NT2/D1 (cell line): ENCODE measurements at regions not wholly inside any gene's neighbourhood (a gene's known extent, or its start where the extent isn't known, plus 50 kb on each side); places are given as distances from the start of the nearest gene placed in this dataset.

Experiments used
- DNase-seq: peaks from one replicate; pipeline ENCODE4 v3.0.0-alpha.2; 2011; ENCODE audit warnings: low read depth, low spot score
- H3K27me3 ChIP-seq: 2 replicates; pipeline ENCODE4 v1.6.0; 2011; ENCODE audit warnings: mild to moderate bottlenecking; ENCODE audit not compliant: insufficient read length, insufficient read depth
- H3K36me3 ChIP-seq: 2 replicates; pipeline ENCODE4 v1.6.1; 2011; ENCODE audit warnings: mild to moderate bottlenecking, low read length, mixed read lengths; ENCODE audit not compliant: insufficient read depth, insufficient read length
- H3K4me1 ChIP-seq: 2 replicates; pipeline ENCODE4 v1.5.1; 2011; ENCODE audit not compliant: insufficient read depth, insufficient read length
- H3K4me3 ChIP-seq: 2 replicates; pipeline ENCODE4 v1.5.1; 2011; ENCODE audit warnings: low read depth; ENCODE audit not compliant: insufficient read length
- H3K9ac ChIP-seq: 2 replicates; pipeline ENCODE4 v1.6.0; 2011; ENCODE audit warnings: low read depth; ENCODE audit not compliant: insufficient read length
- H3K9me3 ChIP-seq: 2 replicates; pipeline ENCODE4 v1.5.1; 2011; ENCODE audit warnings: mild to moderate bottlenecking, low read length; ENCODE audit not compliant: insufficient read depth
- SUZ12 ChIP-seq: IDR thresholded peaks from 2 replicates; pipeline ENCODE4 v1.6.1; 2011; ENCODE audit not compliant: insufficient read length, insufficient read depth; ENCODE audit errors: extremely low read depth
- YY1 ChIP-seq: IDR thresholded peaks from 2 replicates; pipeline ENCODE4 v1.6.1; 2011; ENCODE audit not compliant: insufficient read length, insufficient read depth
- ZNF274 ChIP-seq: IDR thresholded peaks from 2 replicates; pipeline ENCODE4 v1.6.1; 2011; ENCODE audit warnings: mild to moderate bottlenecking, low read depth, low read length

DNA sequence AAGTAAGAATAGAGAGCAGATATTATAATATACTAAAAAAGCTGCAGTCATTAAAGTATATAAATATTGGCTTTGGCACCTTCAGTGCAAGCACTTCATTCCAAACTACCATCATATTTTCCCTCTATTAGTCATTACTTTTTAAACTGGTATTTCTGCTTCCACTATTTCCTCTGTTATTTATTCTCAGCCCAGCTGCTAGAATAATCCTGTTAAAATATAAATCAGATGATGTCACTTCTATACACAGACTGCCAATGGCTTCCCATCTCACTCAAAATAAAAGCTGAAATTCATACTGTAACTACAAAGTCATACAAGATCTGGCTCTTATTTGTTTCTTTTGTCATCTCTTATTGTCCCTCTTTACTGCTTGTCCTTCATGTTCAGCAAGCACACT is 432.9 kb downstream of the TLE4 start:
- Histone ChIP-seq H3K4me3 (no peak overlapping the region), H3K36me3 (no peaks in the 10 kb centered on the region), H3K9ac (no peak overlapping the region), H3K27me3 (no peaks in the 10 kb centered on the region), H3K9me3 (no peaks in the 10 kb centered on the region), H3K4me1 (no peaks in the 10 kb centered on the region)
- TF ChIP-seq YY1 = no peak
- no peak for TF ChIP-seq SUZ12
- no peak for TF ChIP-seq ZNF274
- DNase-seq = no peak

DNA sequence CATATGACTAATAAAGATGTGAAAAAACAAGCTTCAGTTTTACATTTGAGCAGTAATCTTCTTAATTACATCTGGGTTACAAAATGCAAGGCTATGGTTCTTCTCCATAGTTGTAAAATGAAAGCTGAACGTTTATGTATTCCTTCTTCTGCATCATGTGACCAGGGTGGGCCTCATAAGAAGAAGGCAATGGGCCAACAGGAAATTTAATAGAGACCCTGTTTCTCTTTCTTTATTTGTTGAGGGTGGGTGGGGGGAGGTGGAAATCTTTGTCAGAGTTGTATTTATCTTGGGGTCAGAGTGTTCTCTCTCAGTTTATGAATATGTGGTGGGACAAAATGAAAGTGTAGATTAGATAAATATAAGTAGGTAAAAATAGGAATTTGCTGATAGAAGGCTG is 418.8 kb downstream of the TLE4 start:
- no peak for DNase-seq
- H3K36me3 ChIP-seq = no peaks in the 10 kb centered on the region
- H3K9me3 ChIP-seq = no peaks in the 10 kb centered on the region
- H3K4me1 ChIP-seq = no peaks in the 10 kb centered on the region
- H3K27me3 ChIP-seq = no peaks in the 10 kb centered on the region
- no peak for TF ChIP-seq YY1
- no peak for TF ChIP-seq ZNF274
- TF ChIP-seq SUZ12 = no peak
- no peak overlapping the region for H3K9ac ChIP-seq
- no peak overlapping the region for H3K4me3 ChIP-seq

- TF ChIP-seq YY1 = no peak
- TF ChIP-seq ZNF274 = no peak
- TF ChIP-seq SUZ12 = no peak
- Histone ChIP-seq H3K36me3 (no peaks in the 10 kb centered on the region), H3K4me1 (no peaks in the 10 kb centered on the region), H3K9me3 (no peaks in the 10 kb centered on the region), H3K27me3 (no peaks in the 10 kb centered on the region), H3K9ac (no peak overlapping the region), H3K4me3 (no peak overlapping the region)
- no peak for DNase-seq
These were observed 417.3 kb downstream of the TLE4 start for GRCh38 chr9:79989079-79989478.

DNA sequence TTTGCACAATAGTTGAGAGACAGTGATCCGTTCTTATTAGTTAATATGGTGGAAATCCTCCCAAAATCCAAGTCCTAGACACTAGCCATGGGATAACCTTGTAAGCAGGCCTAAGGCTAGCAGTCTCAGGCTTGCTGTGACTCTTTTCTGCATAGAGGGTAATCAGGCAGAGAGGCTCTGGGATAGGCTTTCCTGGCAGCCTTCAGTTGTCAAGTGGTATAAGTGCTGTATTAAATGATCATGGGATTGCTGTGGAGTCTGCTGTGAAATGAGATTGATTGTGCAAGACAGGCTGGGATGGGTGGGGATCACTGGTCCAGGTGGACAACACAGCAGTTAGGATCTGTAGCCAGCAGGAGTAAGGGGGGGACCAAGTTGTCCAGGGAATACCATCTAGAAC is 416.4 kb downstream of the TLE4 start:
- DNase-seq = no peak
- Histone ChIP-seq H3K9me3 (no peaks in the 10 kb centered on the region), H3K36me3 (no peaks in the 10 kb centered on the region), H3K4me3 (no peak overlapping the region), H3K4me1 (no peaks in the 10 kb centered on the region), H3K9ac (no peak overlapping the region), H3K27me3 (no peaks in the 10 kb centered on the region)
- no peak for TF ChIP-seq SUZ12
- TF ChIP-seq YY1 = no peak
- no peak for TF ChIP-seq ZNF274

GRCh38 chr9:79986437-79986836 is 414.7 kb downstream of the TLE4 start:
- Histone ChIP-seq H3K4me3 (no peak overlapping the region), H3K4me1 (no peaks in the 10 kb centered on the region), H3K27me3 (no peaks in the 10 kb centered on the region), H3K9ac (no peak overlapping the region), H3K9me3 (no peaks in the 10 kb centered on the region), H3K36me3 (no peaks in the 10 kb centered on the region)
- no peak for TF ChIP-seq SUZ12
- no peak for TF ChIP-seq YY1
- no peak for TF ChIP-seq ZNF274
- DNase-seq = no peak

DNA sequence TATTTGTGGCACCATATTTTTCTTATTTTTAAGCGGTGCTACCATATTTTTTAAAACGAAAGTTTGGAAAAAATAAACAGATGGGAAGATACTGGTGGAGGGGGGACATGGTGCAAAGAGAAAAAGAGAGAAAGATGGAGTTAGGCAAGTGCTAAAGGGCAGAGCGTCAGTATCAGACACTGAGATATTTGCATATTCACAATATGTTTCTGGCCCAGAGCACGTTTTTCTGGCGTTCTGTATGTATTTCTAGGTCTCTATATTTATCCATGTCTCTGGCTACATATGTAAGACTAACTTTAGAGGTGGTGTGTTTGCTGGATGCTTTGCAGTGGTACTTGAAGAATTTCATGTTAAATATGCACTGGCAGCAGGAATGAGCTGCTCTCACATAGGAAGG is 414.0 kb downstream of the TLE4 start:
- H3K4me3 ChIP-seq = no peak overlapping the region
- no peaks in the 10 kb centered on the region for H3K9me3 ChIP-seq
- H3K9ac ChIP-seq = no peak overlapping the region
- no peak for TF ChIP-seq SUZ12
- TF ChIP-seq ZNF274 = no peak
- TF ChIP-seq YY1 = no peak
- H3K27me3 ChIP-seq = no peaks in the 10 kb centered on the region
- DNase-seq = no peak
- no peaks in the 10 kb centered on the region for H3K36me3 ChIP-seq
- no peaks in the 10 kb centered on the region for H3K4me1 ChIP-seq

GRCh38 chr9:79985264-79985663 is 413.5 kb downstream of the TLE4 start:
- H3K36me3 ChIP-seq = no peaks in the 10 kb centered on the region

More at GRCh38 chr9:79985264-79985663, 413.5 kb downstream of the TLE4 start:
- TF ChIP-seq YY1 = no peak
- TF ChIP-seq ZNF274 = no peak
- no peak for TF ChIP-seq SUZ12
- Histone ChIP-seq H3K9ac (no peak overlapping the region), H3K4me1 (no peaks in the 10 kb centered on the region), H3K4me3 (no peak overlapping the region), H3K9me3 (no peaks in the 10 kb centered on the region), H3K27me3 (no peaks in the 10 kb centered on the region)
- DNase-seq = no peak
